ENCODE measurements at regions not wholly inside any gene's neighbourhood (a gene's known extent, or its start where the extent isn't known, plus 50 kb on each side); places are given as distances from the start of the nearest gene placed in this dataset.
"Not testable (repeated sequence)": the region's sequence is repeated elsewhere in the genome, so short reads cannot be mapped to it uniquely, and the experiment has no call there.

DNA sequence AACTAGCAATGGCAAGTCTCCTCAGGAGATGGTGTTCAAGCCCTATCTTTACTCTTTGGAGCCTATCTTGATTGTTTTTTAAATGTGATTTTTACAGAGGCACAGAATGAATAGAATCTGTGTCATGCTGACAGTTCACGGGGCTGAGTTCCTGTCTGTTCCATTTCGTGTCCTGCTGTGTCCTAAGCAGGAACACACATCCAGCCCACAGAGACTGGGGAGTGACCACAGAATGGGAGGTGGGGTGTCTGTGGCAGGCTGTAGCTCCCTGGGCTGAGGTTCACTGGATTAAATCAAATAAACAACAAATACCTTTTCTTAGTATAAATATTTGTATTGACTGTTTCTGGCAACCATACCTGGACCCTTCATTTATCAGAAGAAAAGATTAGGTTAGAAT is 73.4 kb upstream of the CARD11 start:
- Histone ChIP-seq H3K9me3 (ENCODE audit: low read length) (no peaks in the 10 kb centered on the region), H3K4me1 (ENCODE audit: insufficient read depth, low read length) (no peaks in the 10 kb centered on the region), H3K36me3 (ENCODE audit: insufficient read depth, low read length) (no peaks in the 10 kb centered on the region), H3K27ac (ENCODE audit: low read depth, low read length) (no peak overlapping the region), H3K9ac (ENCODE audit: low read length) (no peak overlapping the region), H3K27me3 (ENCODE audit: control insufficient read depth in 1 of 2, insufficient read depth in 2 of 2, low read length in 2 of 2) (no peaks in the 10 kb centered on the region), H3K4me3 (ENCODE audit: low read depth in 1 of 2, low read length in 2 of 2) (no peak overlapping the region)

DNA sequence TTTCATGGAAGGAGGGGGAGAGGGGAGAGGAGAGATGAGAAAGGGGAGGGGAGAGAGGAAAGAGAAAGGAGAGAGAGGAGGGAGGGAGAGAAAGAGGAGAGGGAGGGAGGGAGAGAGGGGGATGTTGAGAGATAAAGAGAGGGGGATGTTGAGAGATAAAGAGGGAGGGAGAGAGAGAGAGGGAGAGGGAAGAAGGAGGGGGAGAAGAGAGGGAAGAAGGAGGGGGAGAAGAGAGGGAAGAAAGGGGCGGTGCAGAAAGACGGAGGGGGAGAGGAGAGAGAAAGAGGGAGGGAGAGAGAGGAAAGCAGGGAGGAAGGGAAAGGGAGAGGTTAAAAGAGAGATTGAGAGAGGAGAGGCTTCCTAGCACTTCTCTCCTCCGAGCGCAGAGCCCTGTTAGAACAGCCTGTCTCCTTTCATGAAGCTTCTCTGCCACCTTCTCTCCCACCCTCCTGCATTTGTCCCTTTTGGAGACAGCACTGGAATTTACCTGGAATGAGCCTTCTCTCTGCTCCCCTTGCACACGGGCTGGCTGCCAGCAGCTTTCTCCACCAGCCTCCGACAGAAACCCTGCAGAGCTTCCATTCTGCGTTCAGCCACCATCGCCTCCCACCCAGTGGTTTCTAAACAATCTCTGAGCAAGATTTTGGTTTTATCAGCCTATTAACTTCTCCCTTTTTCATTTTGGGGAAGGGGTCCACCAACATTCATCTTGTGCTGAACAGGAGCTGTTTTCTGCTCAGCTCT is 74.0 kb upstream of the CARD11 start:
- Histone ChIP-seq H3K27ac (ENCODE audit: low read depth, low read length) (no peak overlapping the region), H3K36me3 (ENCODE audit: insufficient read depth, low read length) (no peaks in the 10 kb centered on the region), H3K9ac (ENCODE audit: low read length) (no peak overlapping the region), H3K4me1 (ENCODE audit: insufficient read depth, low read length) (no peaks in the 10 kb centered on the region), H3K4me3 (ENCODE audit: low read depth in 1 of 2, low read length in 2 of 2) (no peak overlapping the region), H3K27me3 (ENCODE audit: control insufficient read depth in 1 of 2, insufficient read depth in 2 of 2, low read length in 2 of 2) (no peaks in the 10 kb centered on the region), H3K9me3 (ENCODE audit: low read length) (no peaks in the 10 kb centered on the region)

DNA sequence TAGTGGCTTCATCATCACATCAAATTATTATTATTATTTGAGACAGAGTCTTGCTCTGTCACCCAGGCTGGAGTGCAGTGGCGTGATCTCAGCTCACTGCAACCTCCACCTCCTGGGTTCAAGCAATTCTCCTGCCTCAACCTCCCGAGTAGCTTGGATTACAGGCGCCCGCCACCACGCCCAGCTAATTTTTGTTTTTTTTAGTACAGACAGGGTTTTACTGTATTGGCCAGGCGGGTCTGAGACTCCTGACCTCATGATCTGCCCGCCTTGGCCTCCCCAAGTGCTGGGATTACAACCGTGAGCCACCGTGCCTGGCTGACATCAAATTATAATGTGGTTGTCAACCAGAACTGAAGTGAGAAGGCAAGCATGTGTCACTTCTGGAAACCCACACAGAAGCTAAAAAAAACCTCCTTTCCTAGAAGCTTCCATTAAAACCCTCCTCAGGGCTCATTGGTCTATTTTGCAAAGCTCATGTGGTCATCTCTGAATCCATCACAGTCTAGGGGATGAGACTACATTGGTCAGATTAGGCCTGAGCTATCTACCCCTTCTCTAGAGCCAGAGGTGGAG is 75.8 kb upstream of the CARD11 start:
- H3K27me3 ChIP-seq (ENCODE audit: control insufficient read depth in 1 of 2, insufficient read depth in 2 of 2, low read length in 2 of 2): not testable (repeated sequence)

DNA sequence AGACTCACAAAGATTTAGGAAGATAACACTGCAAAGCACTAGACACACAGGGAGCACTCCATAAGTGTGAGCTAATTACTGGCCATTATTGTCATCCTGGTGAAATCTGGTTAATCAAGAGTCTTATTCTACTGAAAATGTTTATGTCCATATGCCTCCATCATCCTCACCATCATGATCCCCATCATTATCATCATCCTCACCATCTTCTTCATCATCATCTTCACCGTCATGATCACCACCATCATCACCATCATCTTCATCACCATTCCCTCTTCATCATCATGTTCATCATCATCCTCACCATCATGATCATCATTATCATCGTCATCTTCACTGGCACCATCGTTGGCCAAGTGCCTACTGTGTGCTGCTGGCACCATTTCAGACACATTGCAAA is 76.3 kb upstream of the CARD11 start:
- Histone ChIP-seq H3K36me3 (ENCODE audit: insufficient read depth, low read length) (no peaks in the 10 kb centered on the region), H3K4me1 (ENCODE audit: insufficient read depth, low read length) (no peaks in the 10 kb centered on the region), H3K9me3 (ENCODE audit: low read length) (no peaks in the 10 kb centered on the region), H3K27me3 (ENCODE audit: control insufficient read depth in 1 of 2, insufficient read depth in 2 of 2, low read length in 2 of 2) (no peaks in the 10 kb centered on the region), H3K9ac (ENCODE audit: low read length) (no peak overlapping the region), H3K4me3 (ENCODE audit: low read depth in 1 of 2, low read length in 2 of 2) (no peak overlapping the region), H3K27ac (ENCODE audit: low read depth, low read length) (no peak overlapping the region)

More for the DNA sequence above, 75.8 kb upstream of the CARD11 start:
- H3K4me1 ChIP-seq (ENCODE audit: insufficient read depth, low read length); H3K9ac ChIP-seq (ENCODE audit: low read length); H3K9me3 ChIP-seq (ENCODE audit: low read length); H3K36me3 ChIP-seq (ENCODE audit: insufficient read depth, low read length); H3K4me3 ChIP-seq (ENCODE audit: low read depth in 1 of 2, low read length in 2 of 2); H3K27ac ChIP-seq (ENCODE audit: low read depth, low read length): not testable (repeated sequence)

DNA sequence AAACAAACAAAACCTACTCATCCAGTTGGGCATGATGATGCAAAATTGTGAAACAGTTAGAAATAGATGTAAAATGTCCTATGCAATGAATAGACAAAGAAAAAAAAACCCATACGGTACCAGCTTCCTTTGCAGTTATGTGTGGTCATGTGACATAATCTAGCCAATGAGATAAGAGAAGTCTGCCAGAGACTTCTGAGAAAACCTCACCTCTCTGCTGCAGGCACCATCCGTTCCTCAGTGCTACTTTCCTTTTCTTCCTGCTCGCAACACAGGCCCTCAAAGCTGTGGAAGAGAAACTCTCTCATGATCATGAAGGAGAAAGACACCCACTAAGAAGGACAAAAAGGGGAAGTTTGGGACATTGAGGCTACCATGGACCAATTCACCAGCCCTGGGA is 76.8 kb upstream of the CARD11 start:
- no peak overlapping the region for H3K4me3 ChIP-seq (ENCODE audit: low read depth in 1 of 2, low read length in 2 of 2)
- no peaks in the 10 kb centered on the region for H3K36me3 ChIP-seq (ENCODE audit: insufficient read depth, low read length)
- no peak overlapping the region for H3K9ac ChIP-seq (ENCODE audit: low read length)
- H3K27me3 ChIP-seq (ENCODE audit: control insufficient read depth in 1 of 2, insufficient read depth in 2 of 2, low read length in 2 of 2): no peaks in the 10 kb centered on the region
- H3K9me3 ChIP-seq (ENCODE audit: low read length): no peaks in the 10 kb centered on the region
- H3K27ac ChIP-seq (ENCODE audit: low read depth, low read length): no peak overlapping the region
- no peaks in the 10 kb centered on the region for H3K4me1 ChIP-seq (ENCODE audit: insufficient read depth, low read length)

DNA sequence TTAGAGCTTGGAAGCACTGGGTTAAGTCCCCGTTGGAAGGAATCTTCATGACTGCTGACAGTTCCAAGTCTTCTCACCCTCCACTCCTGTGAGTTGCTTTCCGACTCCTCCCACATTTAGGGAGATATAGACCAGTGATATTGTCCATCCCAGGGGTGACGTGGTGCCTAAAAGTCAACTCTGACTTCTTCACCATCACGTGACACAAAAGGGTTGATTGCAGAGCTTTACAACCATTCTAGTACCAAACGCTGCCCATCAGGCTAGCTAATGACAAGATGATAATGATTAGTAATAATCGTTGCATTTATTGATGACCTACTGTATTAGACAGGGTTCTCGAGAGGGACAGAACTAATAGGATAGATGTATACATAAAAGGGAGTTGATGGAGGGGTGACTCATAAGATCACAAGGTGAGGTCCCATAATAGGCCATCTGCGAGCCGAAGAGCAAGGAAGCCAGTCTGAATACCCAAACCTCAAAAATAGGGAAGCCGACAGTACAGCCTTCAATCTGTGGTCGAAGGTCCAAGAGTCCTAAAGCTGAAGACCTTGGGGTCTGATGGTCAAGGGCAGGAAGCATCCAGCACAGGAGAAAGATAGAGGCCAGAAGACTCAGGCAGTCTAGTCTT is 85.3 kb upstream of the CARD11 start:
- no peak overlapping the region for H3K27ac ChIP-seq (ENCODE audit: low read depth, low read length)
- no peaks in the 10 kb centered on the region for H3K4me1 ChIP-seq (ENCODE audit: insufficient read depth, low read length)
- H3K36me3 ChIP-seq (ENCODE audit: insufficient read depth, low read length): no peaks in the 10 kb centered on the region
- no peak overlapping the region for H3K4me3 ChIP-seq (ENCODE audit: low read depth in 1 of 2, low read length in 2 of 2)
- no peak overlapping the region for H3K9ac ChIP-seq (ENCODE audit: low read length)
- H3K27me3 ChIP-seq (ENCODE audit: control insufficient read depth in 1 of 2, insufficient read depth in 2 of 2, low read length in 2 of 2): peaks cover 0 to 4% of the 10 kb centered on the region in 2 donors
- H3K9me3 ChIP-seq (ENCODE audit: low read length): no peaks in the 10 kb centered on the region

DNA sequence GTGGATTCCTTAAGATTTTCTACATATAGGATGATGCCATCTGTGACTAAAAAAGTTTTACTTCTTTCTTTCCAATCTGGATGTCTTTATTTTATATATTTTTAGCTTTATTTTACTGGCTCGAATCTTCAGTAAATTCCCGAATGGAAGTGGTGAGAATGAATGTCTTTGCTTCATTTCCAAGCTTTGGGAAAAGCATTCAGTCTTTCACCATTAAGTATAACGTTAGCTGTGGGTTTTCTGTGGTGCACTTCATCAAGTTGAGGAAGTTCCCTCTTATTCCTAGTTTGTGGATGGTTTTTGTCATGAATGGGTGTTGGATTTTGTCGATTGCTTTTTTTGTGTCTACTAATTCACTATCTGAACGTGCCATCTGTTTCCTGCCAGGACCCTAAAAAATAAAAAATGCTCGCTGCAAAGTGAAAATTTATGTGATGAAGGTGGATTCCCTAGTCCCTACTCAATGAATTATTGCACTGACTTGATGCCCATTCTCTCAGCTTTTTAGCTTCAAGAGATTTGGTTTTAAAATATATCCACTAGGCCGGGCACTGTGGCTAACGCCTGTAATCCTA is 90.2 kb upstream of the CARD11 start:
- no peak overlapping the region for H3K9ac ChIP-seq (ENCODE audit: low read length)
- H3K4me3 ChIP-seq (ENCODE audit: low read depth in 1 of 2, low read length in 2 of 2): no peak overlapping the region
- no peak overlapping the region for H3K27ac ChIP-seq (ENCODE audit: low read depth, low read length)
- H3K36me3 ChIP-seq (ENCODE audit: insufficient read depth, low read length): no peaks in the 10 kb centered on the region
- no peaks in the 10 kb centered on the region for H3K4me1 ChIP-seq (ENCODE audit: insufficient read depth, low read length)
- H3K9me3 ChIP-seq (ENCODE audit: low read length): no peaks in the 10 kb centered on the region
- H3K27me3 ChIP-seq (ENCODE audit: control insufficient read depth in 1 of 2, insufficient read depth in 2 of 2, low read length in 2 of 2): peaks cover 0 to 3% of the 10 kb centered on the region in 2 donors

DNA sequence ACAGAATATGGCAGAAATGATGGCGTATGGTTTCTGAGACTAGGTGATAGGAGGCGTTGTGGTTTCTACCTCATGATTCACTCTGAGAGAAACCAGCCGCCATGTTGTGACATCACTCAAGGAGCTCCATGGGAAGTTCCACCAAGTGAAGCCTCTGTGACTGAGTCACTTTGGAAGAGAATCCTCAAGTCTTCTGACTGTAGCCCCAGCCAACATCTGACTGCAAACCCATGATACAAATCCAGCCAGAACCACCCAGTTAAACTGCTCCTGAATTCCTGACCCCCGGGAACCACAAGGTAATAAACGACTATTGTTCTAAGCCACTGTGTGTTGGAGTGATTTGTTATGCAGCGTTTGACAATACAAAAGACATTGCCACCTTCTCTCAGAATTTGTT is 91.1 kb upstream of the CARD11 start:
- Histone ChIP-seq H3K4me1 (ENCODE audit: insufficient read depth, low read length) (no peaks in the 10 kb centered on the region), H3K4me3 (ENCODE audit: low read depth in 1 of 2, low read length in 2 of 2) (no peak overlapping the region), H3K9ac (ENCODE audit: low read length) (no peak overlapping the region), H3K36me3 (ENCODE audit: insufficient read depth, low read length) (no peaks in the 10 kb centered on the region), H3K27ac (ENCODE audit: low read depth, low read length) (no peak overlapping the region), H3K27me3 (ENCODE audit: control insufficient read depth in 1 of 2, insufficient read depth in 2 of 2, low read length in 2 of 2) (no peaks in the 10 kb centered on the region), H3K9me3 (ENCODE audit: low read length) (no peaks in the 10 kb centered on the region)

DNA sequence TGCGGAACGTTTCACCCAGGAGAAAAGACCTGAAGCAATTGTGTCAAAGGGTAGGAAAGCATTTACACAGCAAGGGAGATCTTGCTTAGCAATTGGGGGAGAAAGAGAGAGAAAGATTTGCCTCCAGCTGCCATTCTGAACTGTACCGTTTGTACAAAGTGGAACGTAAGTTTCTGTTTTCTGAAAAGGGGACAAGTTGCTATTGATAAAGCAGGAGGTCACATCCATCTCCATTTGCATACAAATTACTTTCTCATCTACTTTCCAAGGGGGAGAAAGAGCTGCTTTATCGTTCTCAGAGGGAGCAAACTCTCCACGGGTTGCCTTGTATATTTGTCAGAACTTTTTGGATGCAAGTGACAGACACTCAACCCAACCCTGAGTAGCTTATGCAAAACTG is 92.0 kb upstream of the CARD11 start:
- Histone ChIP-seq H3K27ac (ENCODE audit: low read depth, low read length) (no peak overlapping the region), H3K9ac (ENCODE audit: low read length) (no peak overlapping the region), H3K4me1 (ENCODE audit: insufficient read depth, low read length) (no peaks in the 10 kb centered on the region), H3K36me3 (ENCODE audit: insufficient read depth, low read length) (no peaks in the 10 kb centered on the region), H3K4me3 (ENCODE audit: low read depth in 1 of 2, low read length in 2 of 2) (no peak overlapping the region), H3K27me3 (ENCODE audit: control insufficient read depth in 1 of 2, insufficient read depth in 2 of 2, low read length in 2 of 2) (no peaks in the 10 kb centered on the region), H3K9me3 (ENCODE audit: low read length) (no peaks in the 10 kb centered on the region)

DNA sequence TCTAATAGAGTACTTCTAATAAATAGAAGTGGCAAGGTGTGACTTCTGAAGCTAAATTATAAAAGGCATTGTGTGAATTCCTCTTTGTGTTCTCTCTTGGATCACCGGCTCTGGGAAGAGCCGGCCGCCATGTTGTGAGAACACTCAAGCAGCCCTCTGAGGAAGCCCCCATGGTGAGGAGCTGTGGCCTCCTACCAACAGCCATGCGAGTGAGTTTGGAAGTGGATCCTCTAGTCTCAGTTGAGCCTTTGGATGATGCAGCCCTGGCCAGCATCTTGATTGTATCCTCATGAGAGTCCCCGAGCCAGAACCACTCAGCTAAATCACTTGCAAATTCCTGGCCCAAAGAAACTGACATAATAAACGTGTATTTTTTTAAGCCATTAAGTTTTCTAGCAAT is 94.5 kb upstream of the CARD11 start:
- Histone ChIP-seq H3K9me3 (ENCODE audit: low read length) (no peaks in the 10 kb centered on the region), H3K4me1 (ENCODE audit: insufficient read depth, low read length) (no peaks in the 10 kb centered on the region), H3K27me3 (ENCODE audit: control insufficient read depth in 1 of 2, insufficient read depth in 2 of 2, low read length in 2 of 2) (no peaks in the 10 kb centered on the region), H3K27ac (ENCODE audit: low read depth, low read length) (no peak overlapping the region), H3K4me3 (ENCODE audit: low read depth in 1 of 2, low read length in 2 of 2) (no peak overlapping the region), H3K36me3 (ENCODE audit: insufficient read depth, low read length) (no peaks in the 10 kb centered on the region), H3K9ac (ENCODE audit: low read length) (no peak overlapping the region)

DNA sequence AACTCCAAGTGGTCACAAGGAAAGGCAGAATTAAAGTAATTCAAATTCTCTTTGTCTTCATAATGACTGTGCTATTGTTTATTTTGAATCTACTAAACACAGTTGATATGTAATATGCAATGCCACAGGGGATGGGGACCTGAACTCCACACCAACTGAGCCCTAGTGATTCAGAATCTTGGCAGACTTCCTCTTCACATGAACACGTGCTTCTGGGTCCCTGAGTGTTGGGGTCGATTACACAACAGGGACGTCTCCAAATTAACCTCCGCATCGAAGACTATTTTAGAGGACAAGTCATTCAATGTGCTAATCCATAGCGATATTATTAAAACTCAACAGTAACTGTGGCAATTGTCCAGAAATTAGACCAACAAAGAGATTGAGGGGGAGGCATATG is 95.3 kb upstream of the CARD11 start:
- no peak overlapping the region for H3K4me3 ChIP-seq (ENCODE audit: low read depth in 1 of 2, low read length in 2 of 2)
- no peaks in the 10 kb centered on the region for H3K9me3 ChIP-seq (ENCODE audit: low read length)
- H3K27ac ChIP-seq (ENCODE audit: low read depth, low read length): no peak overlapping the region
- no peaks in the 10 kb centered on the region for H3K4me1 ChIP-seq (ENCODE audit: insufficient read depth, low read length)
- H3K27me3 ChIP-seq (ENCODE audit: control insufficient read depth in 1 of 2, insufficient read depth in 2 of 2, low read length in 2 of 2): no peaks in the 10 kb centered on the region
- no peak overlapping the region for H3K9ac ChIP-seq (ENCODE audit: low read length)
- H3K36me3 ChIP-seq (ENCODE audit: insufficient read depth, low read length): no peaks in the 10 kb centered on the region
